Smooth muscle cell (in vitro differentiated cells): ENCODE measurements at regions not wholly inside any gene's neighbourhood (a gene's known extent, or its start where the extent isn't known, plus 50 kb on each side); places are given as distances from the start of the nearest gene placed in this dataset.

ENCODE experiments used
- DNase-seq: peaks from one replicate; lab custom pipeline; 2025; ENCODE audit not compliant: unreplicated experiment; lab: John Stamatoyannopoulos, UW
- H2AFZ ChIP-seq: fragments of 200-600 bp; sonication (generic); 2 replicates; pipeline ENCODE4 v1.6.0; 2016; ENCODE audit warnings: antibody characterized with exemption, low read depth, mild to moderate bottlenecking
- H3F3A ChIP-seq: fragments of 200-600 bp; sonication (generic); 2 replicates; pipeline ENCODE4 v1.6.0; 2017; ENCODE audit warnings: antibody characterized with exemption, low read depth
- H3K27ac ChIP-seq: fragments of 200-600 bp; sonication (generic); 2 replicates; pipeline ENCODE4 v1.5.1; 2016; ENCODE audit warnings: low read depth, mild to moderate bottlenecking
- H3K27me3 ChIP-seq: fragments of 200-600 bp; sonication (generic); 2 replicates; pipeline ENCODE4 v1.6.1; 2016; ENCODE audit warnings: low read depth, mild to moderate bottlenecking
- H3K36me3 ChIP-seq: fragments of 200-600 bp; sonication (generic); 2 replicates; pipeline ENCODE4 v1.5.1; 2016; ENCODE audit warnings: low read depth
- H3K4me1 ChIP-seq: fragments of 200-600 bp; sonication (generic); 2 replicates; pipeline ENCODE4 v1.5.1; 2016; ENCODE audit warnings: low read depth
- H3K4me2 ChIP-seq: fragments of 200-600 bp; sonication (generic); 2 replicates; pipeline ENCODE4 v1.6.0; 2016; ENCODE audit warnings: mild to moderate bottlenecking
- H3K4me3 ChIP-seq: fragments of 200-600 bp; sonication (generic); 2 replicates; pipeline ENCODE4 v1.5.1; 2016; ENCODE audit warnings: mild to moderate bottlenecking
- H3K79me2 ChIP-seq: fragments of 200-600 bp; sonication (generic); 2 replicates; pipeline ENCODE4 v1.6.0; 2016; ENCODE audit warnings: low read depth, mild to moderate bottlenecking
- H3K9ac ChIP-seq: fragments of 200-600 bp; sonication (generic); 2 replicates; pipeline ENCODE4 v1.6.0; 2016; ENCODE audit warnings: low read depth
- H3K9me3 ChIP-seq: fragments of 200-600 bp; sonication (generic); replicated peaks from 2 replicates; pipeline ENCODE4 v1.5.1; 2016; ENCODE audit warnings: low read depth
- H4K20me1 ChIP-seq: fragments of 200-600 bp; sonication (generic); 2 replicates; pipeline ENCODE4 v1.6.0; 2016; ENCODE audit warnings: low read depth
- WGBS: methylation state at CpG from one replicate; pipeline ENCODE4 v1.1.7; 2016; ENCODE audit warnings: low lambda C conversion rate; 5-methylcytosine and 5-hydroxymethylcytosine counted together
- TF ChIP-seq, protein P1 (sequence below): fragments of 200-600 bp; sonication (generic); IDR thresholded peaks from 2 replicates; pipeline ENCODE4 v1.5.1; 2017; ENCODE audit warnings: borderline replicate concordance, mild to moderate bottlenecking, antibody characterized with exemption; ENCODE audit not compliant: insufficient read depth, poor library complexity, severe bottlenecking

- Histone ChIP-seq H3K27ac (no peak overlapping the region), H3K27me3 (no peaks in the 10 kb centered on the region), H3K4me1 (peaks cover 6% of the 10 kb centered on the region), H3K9ac (no peak overlapping the region), H3K4me2 (no peak overlapping the region), H4K20me1 (no peaks in the 10 kb centered on the region), H3K36me3 (no peaks in the 10 kb centered on the region), H3K79me2 (no peaks in the 10 kb centered on the region), H3F3A (no peaks in the 10 kb centered on the region), H2AFZ (no peak overlapping the region), H3K9me3 (no peaks in the 10 kb centered on the region), H3K4me3 (no peak overlapping the region)
- no peak for DNase-seq
- WGBS: 87% methylated on average over 3 of the region's 3 CpGs
- TF ChIP-seq, protein P1, sequence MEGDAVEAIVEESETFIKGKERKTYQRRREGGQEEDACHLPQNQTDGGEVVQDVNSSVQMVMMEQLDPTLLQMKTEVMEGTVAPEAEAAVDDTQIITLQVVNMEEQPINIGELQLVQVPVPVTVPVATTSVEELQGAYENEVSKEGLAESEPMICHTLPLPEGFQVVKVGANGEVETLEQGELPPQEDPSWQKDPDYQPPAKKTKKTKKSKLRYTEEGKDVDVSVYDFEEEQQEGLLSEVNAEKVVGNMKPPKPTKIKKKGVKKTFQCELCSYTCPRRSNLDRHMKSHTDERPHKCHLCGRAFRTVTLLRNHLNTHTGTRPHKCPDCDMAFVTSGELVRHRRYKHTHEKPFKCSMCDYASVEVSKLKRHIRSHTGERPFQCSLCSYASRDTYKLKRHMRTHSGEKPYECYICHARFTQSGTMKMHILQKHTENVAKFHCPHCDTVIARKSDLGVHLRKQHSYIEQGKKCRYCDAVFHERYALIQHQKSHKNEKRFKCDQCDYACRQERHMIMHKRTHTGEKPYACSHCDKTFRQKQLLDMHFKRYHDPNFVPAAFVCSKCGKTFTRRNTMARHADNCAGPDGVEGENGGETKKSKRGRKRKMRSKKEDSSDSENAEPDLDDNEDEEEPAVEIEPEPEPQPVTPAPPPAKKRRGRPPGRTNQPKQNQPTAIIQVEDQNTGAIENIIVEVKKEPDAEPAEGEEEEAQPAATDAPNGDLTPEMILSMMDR: peak; percentile 15
Observed at GRCh38 chr10:84820120-84820519, 491.7 kb downstream of the CCSER2 start.

DNA sequence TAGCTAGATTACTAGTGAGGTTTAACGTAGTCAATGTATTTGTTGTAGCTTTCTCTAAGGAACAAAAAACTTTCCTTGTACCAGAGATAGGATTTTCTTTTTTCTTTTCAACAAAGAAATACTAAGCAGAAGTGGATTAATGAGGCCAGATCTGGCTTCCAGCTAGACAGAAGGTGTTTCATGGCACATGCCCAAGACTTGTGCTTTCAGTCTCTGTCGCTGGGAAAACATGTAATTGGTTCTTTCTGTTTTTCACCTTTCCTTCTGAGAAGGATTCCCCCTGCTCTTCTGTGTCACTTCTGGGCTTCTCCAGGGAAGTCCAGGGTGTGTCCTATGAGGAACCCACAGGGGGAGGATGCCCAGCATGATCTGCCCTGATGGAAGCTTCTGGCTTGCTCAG lies 492.2 kb downstream of the CCSER2 start:
- Histone ChIP-seq H3K9ac (no peak overlapping the region), H3F3A (no peaks in the 10 kb centered on the region), H3K4me1 (peaks cover 11% of the 10 kb centered on the region), H2AFZ (no peak overlapping the region), H3K4me3 (no peak overlapping the region), H3K27me3 (no peaks in the 10 kb centered on the region), H3K79me2 (no peaks in the 10 kb centered on the region), H3K36me3 (no peaks in the 10 kb centered on the region), H3K4me2 (no peak overlapping the region), H3K9me3 (no peaks in the 10 kb centered on the region), H4K20me1 (no peaks in the 10 kb centered on the region), H3K27ac (no peak overlapping the region)
- 85% methylated on average over 2 of the region's 2 CpGs for WGBS
- TF ChIP-seq, protein P1: no peak
- no peak for DNase-seq

- no peak overlapping the region for H2AFZ ChIP-seq
- WGBS: 42% methylated on average over 3 of the region's 3 CpGs
- H3K9ac ChIP-seq: no peak overlapping the region
- TF ChIP-seq, protein P1: no peak
- peaks cover 26% of the 10 kb centered on the region for H3K4me1 ChIP-seq
- H3K4me2 ChIP-seq: peak overlapping the region; percentile 47
- peaks cover 5% of the 10 kb centered on the region for H3F3A ChIP-seq
- DNase-seq: no peak
- no peaks in the 10 kb centered on the region for H3K27me3 ChIP-seq
- no peaks in the 10 kb centered on the region for H3K79me2 ChIP-seq
- H3K36me3 ChIP-seq: no peaks in the 10 kb centered on the region
- no peak overlapping the region for H3K4me3 ChIP-seq
- peak overlapping the region; percentile 43 for H3K27ac ChIP-seq
- H4K20me1 ChIP-seq: no peaks in the 10 kb centered on the region
- H3K9me3 ChIP-seq: no peaks in the 10 kb centered on the region
Observed at GRCh38 chr10:84822931-84823630, 494.7 kb downstream of the CCSER2 start.

DNA sequence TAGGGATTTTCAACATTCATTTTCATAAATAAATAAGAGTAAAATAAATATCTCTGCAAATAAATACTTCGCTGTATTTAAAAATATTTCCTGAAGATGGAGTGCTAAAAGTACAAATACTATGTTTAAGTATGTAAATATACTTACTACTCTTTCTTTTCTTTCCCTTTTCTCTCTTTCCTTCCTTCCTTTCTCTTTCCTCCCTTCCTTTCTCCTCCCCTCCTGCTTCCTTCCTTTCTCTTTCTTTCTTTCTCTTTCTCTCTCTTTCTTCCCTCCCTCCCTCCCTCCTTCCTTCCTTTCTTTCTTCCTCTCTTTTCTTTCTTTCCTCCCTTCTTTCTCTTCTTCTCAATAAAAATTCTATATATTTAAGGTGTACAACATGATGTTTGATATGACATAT lies 496.1 kb downstream of the CCSER2 start:
- H3K27me3 ChIP-seq: no peaks in the 10 kb centered on the region
- 96% methylated on average over 1 of the region's 1 CpG for WGBS
- H4K20me1 ChIP-seq: no peaks in the 10 kb centered on the region
- H3K4me1 ChIP-seq: peaks cover 26% of the 10 kb centered on the region
- H3K79me2 ChIP-seq: no peaks in the 10 kb centered on the region
- no peak overlapping the region for H3K4me3 ChIP-seq
- peaks cover 5% of the 10 kb centered on the region for H3F3A ChIP-seq
- TF ChIP-seq, protein P1: no peak
- H2AFZ ChIP-seq: no peak overlapping the region
- no peak for DNase-seq
- no peaks in the 10 kb centered on the region for H3K9me3 ChIP-seq
- peak overlapping the region; percentile 47 for H3K27ac ChIP-seq
- H3K4me2 ChIP-seq: peak overlapping the region; percentile 68
- no peak overlapping the region for H3K9ac ChIP-seq
- no peaks in the 10 kb centered on the region for H3K36me3 ChIP-seq
